Adrenal gland (tissue), 9 donors: ENCODE measurements at regions not wholly inside any gene's neighbourhood (a gene's known extent, or its start where the extent isn't known, plus 50 kb on each side); places are given as distances from the start of the nearest gene placed in this dataset.

Experiments
- DNase-seq, 7 donors: peaks; one replicate each; pipeline ENCODE4 v3.0.0-alpha.2; 2019 to 2020
- H3K27ac ChIP-seq, 5 donors: fragments of 200-600 bp; sonication (generic) in 4 of 5; 1 replicate in 3 of 5; 2 replicates in 2 of 5; pipeline versions ENCODE4 v1.5.1 to v1.8.0; 2016 to 2020; ENCODE audit warnings: mild to moderate bottlenecking in 1 of 5
- H3K27me3 ChIP-seq: fragments of 200-600 bp; 2 replicates; pipeline ENCODE4 v1.8.0; 2021
- H3K36me3 ChIP-seq, 2 donors: fragments of 200-600 bp; replicated peaks in 1 of 2; 1 replicate in 1 of 2; 2 replicates in 1 of 2; pipeline versions ENCODE4 v1.5.1 to v1.8.0; 2018 to 2022
- H3K4me1 ChIP-seq, 2 donors: fragments of 200-600 bp; replicated peaks in 1 of 2; 1 replicate in 1 of 2; 2 replicates in 1 of 2; pipeline versions ENCODE4 v1.5.1 to v1.8.0; 2018 to 2021
- H3K4me3 ChIP-seq, 4 donors: fragments of 200-600 bp; sonication (generic) in 3 of 4; one replicate each; pipeline ENCODE4 v1.5.1; 2016 to 2018
- H3K9me3 ChIP-seq, 3 donors: fragments of 200-600 bp; sonication (generic) in 1 of 3; replicated peaks in 1 of 3; 1 replicate in 2 of 3; 2 replicates in 1 of 3; pipeline versions ENCODE4 v1.5.1 to v1.8.0; 2016 to 2021
- CTCF ChIP-seq, 6 experiments: fragments of 450-650 bp in 4 of 6; fragments of 200-600 bp in 2 of 6; sonication (generic) in 1 of 6; IDR thresholded peaks; 1 replicate in 5 of 6; 2 replicates in 1 of 6; pipeline versions ENCODE4 v1.5.1 to v1.8.0; 2016 to 2021; ENCODE audit warnings: antibody characterized with exemption in 6 of 6, mild to moderate bottlenecking in 2 of 6, moderate library complexity in 1 of 6
- POLR2A ChIP-seq, 2 donors: fragments of 450-650 bp; IDR thresholded peaks; one replicate each; pipeline ENCODE4 v1.6.1; 2017; ENCODE audit warnings: antibody characterized with exemption in 2 of 2, mild to moderate bottlenecking in 2 of 2, moderate library complexity in 1 of 2
- WGBS, 4 donors: extraction: QIAGEN DNeasy Blood & Tissue Kit in 2 of 4; methylation state at CpG; one replicate each; pipeline versions ENCODE4 v1.1.5 to v1.1.7; 2013 to 2017; 5-methylcytosine and 5-hydroxymethylcytosine counted together
- intact Hi-C, 2 donors: fragments of 100-400 bp; cut with DNase I; formaldehyde crosslinking; loops; one replicate each; pipeline versions ENCODE4 v1.14.1 to v1.15.0; 2022 to 2023
- donor health status: healthy with polysubstance abuse.
- donor health status: Bipolar disorder and iron deficiency.
- donor health status: DM: yes; HTN: yes; CAD: no.
- donor health status: DM: no; HTN: no; CAD: no.
- donor health status: DM: no; HTN: no; CAD: no.

- Histone ChIP-seq H3K27me3 (no peaks in the 10 kb centered on the region), H3K36me3 (no peaks in the 10 kb centered on the region), H3K4me3 (no peak overlapping the region), H3K4me1 (no peaks in the 10 kb centered on the region), H3K9me3 (no peaks in the 10 kb centered on the region), H3K27ac (no peak overlapping the region)
- intact Hi-C loops, result no loop called here
- DNase-seq, result no peak
- TF ChIP-seq POLR2A (IDR thresholded peaks at IDR 0.05) (no peak), CTCF (IDR thresholded peaks at IDR 0.05) (no peak)
- 73 to 81% (median 78%) methylated on average over 4 of the region's 4 CpGs for WGBS, 4 donors
These were observed 212.1 kb downstream of the GPR37 start for GRCh38 chr7:124553502-124553901.

DNA sequence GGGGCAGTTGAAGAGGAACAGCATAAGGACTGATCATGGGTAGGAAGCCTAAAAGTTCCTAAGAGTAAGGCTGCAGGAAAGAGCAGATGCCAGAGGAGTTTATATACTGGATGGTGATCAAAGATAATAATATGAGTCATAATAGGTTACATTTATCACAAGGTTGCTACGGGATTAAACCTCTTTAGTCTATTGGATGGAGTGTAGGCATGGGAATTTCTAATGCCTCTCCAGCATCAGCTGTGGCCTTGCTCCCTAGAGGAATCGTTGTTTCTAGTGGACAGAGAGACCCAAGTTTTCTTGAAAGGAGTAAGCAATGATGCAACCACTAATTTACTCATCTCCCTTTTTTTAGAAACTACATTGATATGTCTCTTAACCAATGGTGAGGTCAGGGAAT, 213.4 kb downstream of the GPR37 start:
- 32 to 51% (median 43%) methylated on average over 2 of the region's 2 CpGs for WGBS, 4 donors
- intact Hi-C loops, result no loop called here
- TF ChIP-seq POLR2A (IDR thresholded peaks at IDR 0.05) (no peak), CTCF (IDR thresholded peaks at IDR 0.05) (no peak)

GRCh38 chr7:124550036-124550435, 215.6 kb downstream of the GPR37 start:
- Histone ChIP-seq H3K36me3 (no peaks in the 10 kb centered on the region), H3K4me1 (no peaks in the 10 kb centered on the region), H3K27me3 (no peaks in the 10 kb centered on the region), H3K27ac (no peak overlapping the region), H3K4me3 (no peak overlapping the region), H3K9me3 (no peaks in the 10 kb centered on the region)
- intact Hi-C loops, result no loop called here
- TF ChIP-seq CTCF (IDR thresholded peaks at IDR 0.05) (no peak), POLR2A (IDR thresholded peaks at IDR 0.05) (no peak)
- no peak for DNase-seq
- WGBS, 4 donors, result 58 to 72% (median 65%) methylated on average over 1 of the region's 1 CpG

More for the DNA sequence above, 213.4 kb downstream of the GPR37 start:
- no peak for DNase-seq
- Histone ChIP-seq H3K4me1 (no peaks in the 10 kb centered on the region), H3K27ac (no peak overlapping the region), H3K9me3 (no peaks in the 10 kb centered on the region), H3K27me3 (no peaks in the 10 kb centered on the region), H3K4me3 (no peak overlapping the region), H3K36me3 (no peaks in the 10 kb centered on the region)

DNA sequence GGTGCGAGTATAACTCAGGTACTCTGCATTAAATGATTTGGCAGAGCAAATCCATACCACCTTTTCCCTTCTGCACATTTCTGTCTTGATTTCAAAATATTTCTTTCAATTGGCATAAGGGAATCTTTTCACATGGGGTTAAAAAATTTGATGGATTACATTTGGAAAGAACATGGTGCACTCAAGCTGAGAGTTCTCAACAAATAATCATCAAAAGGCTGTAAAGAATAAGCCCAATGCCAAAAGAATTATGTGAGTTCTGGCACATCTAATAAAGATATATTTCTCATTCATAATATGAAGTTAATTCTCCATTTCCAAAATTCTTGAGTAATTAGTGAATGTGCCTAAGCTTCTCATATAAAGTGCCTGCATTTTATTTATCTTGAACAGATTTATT, 223.1 kb downstream of the GPR37 start:
- intact Hi-C loops, result no loop called here
- no peaks in the 10 kb centered on the region for H3K36me3 ChIP-seq
- H3K27me3 ChIP-seq, result no peaks in the 10 kb centered on the region
- H3K27ac ChIP-seq, result no peak overlapping the region
- H3K9me3 ChIP-seq, result no peaks in the 10 kb centered on the region
- H3K4me3 ChIP-seq, result no peak overlapping the region
- no peak for DNase-seq
- H3K4me1 ChIP-seq, result no peaks in the 10 kb centered on the region
- 65 to 91% (median 85%) methylated on average over 1 of the region's 1 CpG for WGBS, 4 donors
- TF ChIP-seq POLR2A (IDR thresholded peaks at IDR 0.05), result no peak
- no peak for TF ChIP-seq CTCF (IDR thresholded peaks at IDR 0.05)
